Adrenal gland (tissue), 9 donors: ENCODE measurements at regions not wholly inside any gene's neighbourhood (a gene's known extent, or its start where the extent isn't known, plus 50 kb on each side); places are given as distances from the start of the nearest gene placed in this dataset.
"Not testable (repeated sequence)": the region's sequence is repeated elsewhere in the genome, so short reads cannot be mapped to it uniquely, and the experiment has no call there.

Source experiments
- DNase-seq, 7 donors: peaks; one replicate each; pipeline ENCODE4 v3.0.0-alpha.2; 2019 to 2020
- H3K27ac ChIP-seq, 5 donors: fragments of 200-600 bp; sonication (generic) in 4 of 5; 1 replicate in 3 of 5; 2 replicates in 2 of 5; pipeline versions ENCODE4 v1.5.1 to v1.8.0; 2016 to 2020; ENCODE audit warnings: mild to moderate bottlenecking in 1 of 5
- H3K27me3 ChIP-seq: fragments of 200-600 bp; 2 replicates; pipeline ENCODE4 v1.8.0; 2021
- H3K36me3 ChIP-seq, 2 donors: fragments of 200-600 bp; replicated peaks in 1 of 2; 1 replicate in 1 of 2; 2 replicates in 1 of 2; pipeline versions ENCODE4 v1.5.1 to v1.8.0; 2018 to 2022
- H3K4me1 ChIP-seq, 2 donors: fragments of 200-600 bp; replicated peaks in 1 of 2; 1 replicate in 1 of 2; 2 replicates in 1 of 2; pipeline versions ENCODE4 v1.5.1 to v1.8.0; 2018 to 2021
- H3K4me3 ChIP-seq, 4 donors: fragments of 200-600 bp; sonication (generic) in 3 of 4; one replicate each; pipeline ENCODE4 v1.5.1; 2016 to 2018
- H3K9me3 ChIP-seq, 3 donors: fragments of 200-600 bp; sonication (generic) in 1 of 3; replicated peaks in 1 of 3; 1 replicate in 2 of 3; 2 replicates in 1 of 3; pipeline versions ENCODE4 v1.5.1 to v1.8.0; 2016 to 2021
- CTCF ChIP-seq, 6 experiments: fragments of 450-650 bp in 4 of 6; fragments of 200-600 bp in 2 of 6; sonication (generic) in 1 of 6; IDR thresholded peaks; 1 replicate in 5 of 6; 2 replicates in 1 of 6; pipeline versions ENCODE4 v1.5.1 to v1.8.0; 2016 to 2021; ENCODE audit warnings: antibody characterized with exemption in 6 of 6, mild to moderate bottlenecking in 2 of 6, moderate library complexity in 1 of 6
- POLR2A ChIP-seq, 2 donors: fragments of 450-650 bp; IDR thresholded peaks; one replicate each; pipeline ENCODE4 v1.6.1; 2017; ENCODE audit warnings: antibody characterized with exemption in 2 of 2, mild to moderate bottlenecking in 2 of 2, moderate library complexity in 1 of 2
- WGBS, 4 donors: extraction: QIAGEN DNeasy Blood & Tissue Kit in 2 of 4; methylation state at CpG; one replicate each; pipeline versions ENCODE4 v1.1.5 to v1.1.7; 2013 to 2017; 5-methylcytosine and 5-hydroxymethylcytosine counted together
- intact Hi-C, 2 donors: fragments of 100-400 bp; cut with DNase I; formaldehyde crosslinking; loops; one replicate each; pipeline versions ENCODE4 v1.14.1 to v1.15.0; 2022 to 2023
- donor health status: healthy with polysubstance abuse.
- donor health status: Bipolar disorder and iron deficiency.
- donor health status: DM: yes; HTN: yes; CAD: no.
- donor health status: DM: no; HTN: no; CAD: no.
- donor health status: DM: no; HTN: no; CAD: no.

DNA sequence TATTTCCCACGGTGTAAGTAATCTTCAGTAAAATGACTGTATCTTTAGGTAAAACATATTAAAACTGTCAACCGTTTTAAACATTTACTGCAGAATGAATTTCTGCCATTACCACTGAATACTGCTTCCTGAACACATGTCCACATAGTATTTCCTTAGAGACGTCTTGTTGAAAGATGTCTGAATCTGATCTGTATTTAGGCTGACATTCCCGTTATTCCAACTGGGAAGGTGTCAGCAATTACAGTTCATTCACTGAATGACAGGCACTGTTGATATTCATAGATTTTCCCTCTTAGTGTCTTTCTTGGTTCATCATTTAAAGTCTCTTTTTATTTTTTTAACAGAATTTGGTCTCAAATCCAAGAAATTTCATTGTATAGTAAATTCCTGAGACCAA, 544.5 kb upstream of the CHD1 start:
- H3K27me3 ChIP-seq, H3K9me3 ChIP-seq, H3K36me3 ChIP-seq, DNase-seq, H3K27ac ChIP-seq, H3K4me3 ChIP-seq, intact Hi-C loops, H3K4me1 ChIP-seq: not testable (repeated sequence)
- WGBS, 4 donors, result 46 to 58% (median 55%) methylated on average over 4 of the region's 4 CpGs

GRCh38 chr5:99471726-99472125, 542.9 kb upstream of the CHD1 start:
- H3K4me3 ChIP-seq, H3K4me1 ChIP-seq, H3K36me3 ChIP-seq, DNase-seq, H3K27me3 ChIP-seq, intact Hi-C loops, H3K9me3 ChIP-seq, H3K27ac ChIP-seq: not testable (repeated sequence)
- WGBS, 4 donors, result 54 to 61% (median 58%) methylated on average over 4 of the region's 4 CpGs

DNA sequence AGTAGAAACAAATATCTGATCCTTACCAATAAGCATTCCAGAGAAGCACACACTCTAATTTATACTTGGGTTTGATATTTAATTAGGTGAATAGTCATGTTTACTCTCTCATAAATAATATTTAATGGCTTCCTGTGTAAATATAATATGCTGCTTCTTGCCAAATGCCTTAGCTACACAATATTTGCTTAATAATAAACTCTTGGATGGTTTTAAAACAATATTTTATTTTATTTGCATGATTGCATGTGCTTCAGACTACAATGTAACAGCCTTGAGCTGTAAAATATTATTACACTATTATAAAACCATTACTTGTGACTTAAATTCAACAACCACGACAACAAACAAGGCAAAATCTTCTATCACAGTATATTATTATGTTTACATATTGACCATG, 542.4 kb upstream of the CHD1 start:
- H3K36me3 ChIP-seq, H3K27me3 ChIP-seq, intact Hi-C loops, H3K9me3 ChIP-seq, H3K4me3 ChIP-seq, DNase-seq, H3K4me1 ChIP-seq, H3K27ac ChIP-seq: not testable (repeated sequence)
- WGBS, 4 donors, result 60 to 72% (median 67%) methylated on average over 1 of the region's 1 CpG

DNA sequence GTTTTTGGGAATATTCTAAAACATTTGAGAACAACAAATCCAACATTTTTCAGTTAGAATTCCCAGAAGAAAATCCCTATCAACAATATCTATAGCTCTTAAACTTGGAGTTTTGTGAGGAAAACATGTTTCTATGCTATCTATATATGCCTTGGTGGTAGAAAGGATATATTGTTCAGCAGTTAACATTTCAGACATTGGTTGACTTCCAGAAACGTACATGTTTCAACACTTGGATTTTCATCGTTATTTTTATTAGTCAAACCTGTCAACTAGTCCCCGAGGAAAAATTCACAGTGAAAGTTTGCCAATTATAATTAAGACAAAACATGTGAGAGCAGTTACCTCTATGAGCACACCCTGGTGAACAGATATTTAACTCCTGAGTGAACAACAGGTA, 541.8 kb upstream of the CHD1 start:
- H3K27me3 ChIP-seq, H3K36me3 ChIP-seq, H3K9me3 ChIP-seq, H3K27ac ChIP-seq, intact Hi-C loops, DNase-seq, H3K4me3 ChIP-seq, H3K4me1 ChIP-seq: not testable (repeated sequence)
- 35 to 59% (median 46%) methylated on average over 3 of the region's 3 CpGs for WGBS, 4 donors

GRCh38 chr5:99460701-99461100, 531.9 kb upstream of the CHD1 start:
- intact Hi-C loops, result no loop called here
- no peak overlapping the region for H3K4me3 ChIP-seq
- no peaks in the 10 kb centered on the region for H3K36me3 ChIP-seq
- TF ChIP-seq CTCF (IDR thresholded peaks at IDR 0.05), result no peak
- TF ChIP-seq POLR2A (IDR thresholded peaks at IDR 0.05), result no peak
- no peaks in the 10 kb centered on the region for H3K9me3 ChIP-seq
- H3K27ac ChIP-seq, result no peak overlapping the region
- no peak for DNase-seq
- no peaks in the 10 kb centered on the region for H3K27me3 ChIP-seq
- 59 to 76% (median 63%) methylated on average over 2 of the region's 2 CpGs for WGBS, 4 donors
- no peaks in the 10 kb centered on the region for H3K4me1 ChIP-seq

- intact Hi-C loops, result no loop called here
- TF ChIP-seq POLR2A (IDR thresholded peaks at IDR 0.05) (no peak), CTCF (IDR thresholded peaks at IDR 0.05) (no peak)
These were observed 524.4 kb upstream of the CHD1 start for GRCh38 chr5:99453196-99453595.

More at GRCh38 chr5:99453196-99453595, 524.4 kb upstream of the CHD1 start:
- Histone ChIP-seq H3K36me3 (no peaks in the 10 kb centered on the region), H3K4me3 (no peak overlapping the region), H3K27ac (no peak overlapping the region), H3K27me3 (no peaks in the 10 kb centered on the region), H3K4me1 (no peaks in the 10 kb centered on the region), H3K9me3 (no peaks in the 10 kb centered on the region)
- WGBS, 4 donors, result 60 to 81% (median 75%) methylated on average over 2 of the region's 2 CpGs
- no peak for DNase-seq
